Gastroesophageal sphincter (tissue), 3 donors: ENCODE measurements at regions not wholly inside any gene's neighbourhood (a gene's known extent, or its start where the extent isn't known, plus 50 kb on each side); places are given as distances from the start of the nearest gene placed in this dataset.

Source experiments
- POLR2A ChIP-seq, 2 donors: fragments of 450-650 bp; IDR thresholded peaks; one replicate each; pipeline ENCODE4 v1.6.1; 2017; ENCODE audit warnings: antibody characterized with exemption in 2 of 2, mild to moderate bottlenecking in 2 of 2, moderate library complexity in 1 of 2
- TF ChIP-seq, protein P1 (sequence below), 4 experiments: fragments of 200-600 bp in 2 of 4; fragments of 450-650 bp in 2 of 4; sonication (generic) in 1 of 4; IDR thresholded peaks; one replicate each; pipeline ENCODE4 v1.5.1; 2017 to 2019; ENCODE audit warnings: antibody characterized with exemption in 4 of 4, mild to moderate bottlenecking in 2 of 4, moderate library complexity in 2 of 4

DNA sequence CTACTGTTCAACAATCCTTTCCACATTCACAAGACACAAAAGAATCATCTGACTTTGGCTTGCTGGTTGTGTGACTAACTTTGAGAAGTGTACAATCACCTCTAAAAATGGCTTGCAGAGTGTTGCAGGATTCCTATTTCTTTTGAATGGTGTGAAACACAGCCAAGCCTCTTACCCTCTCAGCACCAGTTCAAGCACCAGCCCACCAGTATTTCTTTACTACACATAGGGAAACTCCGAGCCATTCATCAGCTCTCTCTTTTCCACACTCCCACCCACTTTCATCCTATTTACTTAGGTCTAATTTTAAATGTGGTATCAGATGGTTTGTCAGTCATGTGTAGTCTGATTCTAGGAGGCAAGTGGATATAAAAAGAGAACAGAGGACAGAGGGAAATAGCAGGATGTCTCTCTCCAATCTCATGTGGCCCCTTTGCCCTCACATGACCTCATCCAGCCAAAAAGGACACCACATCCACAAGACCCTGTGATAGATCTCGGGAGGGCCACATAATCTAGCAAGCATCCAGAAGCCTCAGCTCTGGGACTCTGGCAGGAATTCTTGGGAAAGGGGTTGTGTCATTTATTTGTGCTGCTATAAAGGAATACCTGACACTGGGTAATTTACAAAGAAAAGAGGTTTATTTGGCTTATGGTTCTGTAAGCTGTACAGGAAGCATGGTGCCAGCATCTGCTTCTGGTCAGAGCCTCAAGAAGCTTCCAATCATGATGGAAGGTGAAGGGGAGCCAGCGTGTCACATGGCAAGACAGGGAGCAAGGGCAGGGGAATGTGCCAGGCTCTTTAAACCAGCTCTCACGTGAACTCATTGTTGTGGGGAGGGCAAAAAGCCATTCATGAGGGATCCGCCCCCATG is 66.8 kb upstream of the NEBL start:
- TF ChIP-seq, protein P1, sequence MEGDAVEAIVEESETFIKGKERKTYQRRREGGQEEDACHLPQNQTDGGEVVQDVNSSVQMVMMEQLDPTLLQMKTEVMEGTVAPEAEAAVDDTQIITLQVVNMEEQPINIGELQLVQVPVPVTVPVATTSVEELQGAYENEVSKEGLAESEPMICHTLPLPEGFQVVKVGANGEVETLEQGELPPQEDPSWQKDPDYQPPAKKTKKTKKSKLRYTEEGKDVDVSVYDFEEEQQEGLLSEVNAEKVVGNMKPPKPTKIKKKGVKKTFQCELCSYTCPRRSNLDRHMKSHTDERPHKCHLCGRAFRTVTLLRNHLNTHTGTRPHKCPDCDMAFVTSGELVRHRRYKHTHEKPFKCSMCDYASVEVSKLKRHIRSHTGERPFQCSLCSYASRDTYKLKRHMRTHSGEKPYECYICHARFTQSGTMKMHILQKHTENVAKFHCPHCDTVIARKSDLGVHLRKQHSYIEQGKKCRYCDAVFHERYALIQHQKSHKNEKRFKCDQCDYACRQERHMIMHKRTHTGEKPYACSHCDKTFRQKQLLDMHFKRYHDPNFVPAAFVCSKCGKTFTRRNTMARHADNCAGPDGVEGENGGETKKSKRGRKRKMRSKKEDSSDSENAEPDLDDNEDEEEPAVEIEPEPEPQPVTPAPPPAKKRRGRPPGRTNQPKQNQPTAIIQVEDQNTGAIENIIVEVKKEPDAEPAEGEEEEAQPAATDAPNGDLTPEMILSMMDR (IDR thresholded peaks at IDR 0.05) = no peak
- TF ChIP-seq POLR2A (IDR thresholded peaks at IDR 0.05) = no peak
